ENCODE measurements at regions not wholly inside any gene's neighbourhood (a gene's known extent, or its start where the extent isn't known, plus 50 kb on each side); places are given as distances from the start of the nearest gene placed in this dataset.
"Not testable (repeated sequence)": the region's sequence is repeated elsewhere in the genome, so short reads cannot be mapped to it uniquely, and the experiment has no call there.

GRCh38 chr4:131810565-131810964 lies 1338.5 kb upstream of the PCDH10 start:
- not testable (repeated sequence) for H3K9me3 ChIP-seq (ENCODE audit: control insufficient read depth, low read length); H3K27ac ChIP-seq (ENCODE audit: low read depth, low read length, severe bottlenecking); H3K4me3 ChIP-seq (ENCODE audit: extremely low read depth, insufficient read depth, low read length, poor library complexity, severe bottlenecking); H3K36me3 ChIP-seq (ENCODE audit: control insufficient read depth, insufficient read depth, low read length); H3K4me1 ChIP-seq (ENCODE audit: control insufficient read depth, insufficient read depth, low read length, poor library complexity, severe bottlenecking)
- 100% methylated on average over 1 of the region's 3 CpGs; no CpG with 5 or more reads in 1 of the 2 experiments for WGBS, 2 experiments (ENCODE audit: insufficient coverage in 2 of 2)
